Activated CD8-positive, alpha-beta memory T cell treated with anti-CD3 and anti-CD28 coated beads, Interleukin-2, amount 50 U/mL, for 48 hours (primary cell): ENCODE measurements at regions not wholly inside any gene's neighbourhood (a gene's known extent, or its start where the extent isn't known, plus 50 kb on each side); places are given as distances from the start of the nearest gene placed in this dataset.
"Not testable (repeated sequence)": the region's sequence is repeated elsewhere in the genome, so short reads cannot be mapped to it uniquely, and the experiment has no call there.

Experiments
- DNase-seq: peaks from one replicate; pipeline ENCODE4 v3.0.0-alpha.2; 2020

GRCh38 chr1:168490306-168490705 lies 53.5 kb downstream of the XCL2 start:
- no peak for DNase-seq

DNA sequence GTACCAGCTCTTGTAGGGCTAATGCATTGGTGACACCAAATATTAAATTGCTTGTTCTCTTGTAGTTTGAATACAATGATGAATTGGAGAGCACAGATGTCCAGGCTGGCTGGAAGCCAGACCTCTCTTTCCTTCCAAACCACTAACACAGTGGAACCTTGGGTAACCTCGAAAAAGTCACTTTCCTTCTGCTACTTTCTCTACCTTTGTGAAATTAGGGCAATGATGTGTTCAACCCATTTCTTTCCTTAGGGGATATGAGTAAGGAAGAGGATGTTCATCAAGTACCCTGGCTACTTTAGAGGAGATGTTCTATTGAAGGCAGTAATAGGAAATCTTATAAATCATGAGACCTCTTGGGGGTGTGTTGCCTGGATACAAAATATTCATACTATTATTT lies 55.7 kb downstream of the XCL2 start:
- no peak for DNase-seq

DNA sequence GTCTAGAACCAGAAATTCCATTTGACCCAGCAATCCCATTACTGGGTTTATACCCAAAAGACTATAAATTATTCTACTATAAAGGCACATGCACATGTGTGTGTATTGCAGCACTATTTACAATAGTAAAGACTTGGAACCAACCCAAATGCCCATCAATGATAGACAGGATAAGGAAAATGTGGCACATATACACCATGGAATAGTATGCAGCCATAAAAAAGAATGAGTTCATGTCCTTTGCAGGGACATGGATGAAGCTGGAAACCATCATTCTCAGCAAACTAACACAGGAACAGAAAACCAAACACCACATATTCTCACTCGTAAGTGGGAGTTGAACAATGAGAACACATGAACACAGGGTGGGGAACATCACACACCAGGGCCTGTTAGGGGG lies 57.0 kb downstream of the XCL2 start:
- not testable (repeated sequence) for DNase-seq

- DNase-seq = no peak
Observed at GRCh38 chr1:168485048-168485447, 58.7 kb downstream of the XCL2 start.

- DNase-seq = no peak
Observed at GRCh38 chr1:168484083-168484482, 59.7 kb downstream of the XCL2 start.

GRCh38 chr1:168483539-168483938 lies 60.3 kb downstream of the XCL2 start:
- DNase-seq = no peak

- no peak for DNase-seq
Observed at GRCh38 chr1:168482106-168482505, 61.7 kb downstream of the XCL2 start.

DNA sequence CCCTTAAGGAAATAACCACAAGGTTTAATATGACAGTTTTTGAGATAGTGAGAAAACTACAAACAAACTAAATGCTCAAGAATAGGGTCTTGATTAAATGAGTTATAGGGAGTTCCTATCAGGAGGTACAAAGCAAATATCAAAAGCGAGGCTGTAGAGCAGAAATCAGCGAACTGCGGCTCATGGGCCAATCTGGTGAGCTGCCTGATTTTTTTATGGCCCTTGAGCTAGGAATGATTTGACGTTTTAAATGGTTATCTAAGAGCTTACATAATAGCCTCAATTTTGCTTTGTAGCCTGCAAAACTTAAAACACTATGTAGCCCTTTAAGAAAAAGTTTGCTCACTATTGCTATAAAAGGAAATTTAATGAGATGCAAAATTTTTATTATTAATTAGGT lies 62.2 kb downstream of the XCL2 start:
- no peak for DNase-seq

GRCh38 chr1:168480997-168481396 lies 62.8 kb downstream of the XCL2 start:
- DNase-seq = no peak

DNA sequence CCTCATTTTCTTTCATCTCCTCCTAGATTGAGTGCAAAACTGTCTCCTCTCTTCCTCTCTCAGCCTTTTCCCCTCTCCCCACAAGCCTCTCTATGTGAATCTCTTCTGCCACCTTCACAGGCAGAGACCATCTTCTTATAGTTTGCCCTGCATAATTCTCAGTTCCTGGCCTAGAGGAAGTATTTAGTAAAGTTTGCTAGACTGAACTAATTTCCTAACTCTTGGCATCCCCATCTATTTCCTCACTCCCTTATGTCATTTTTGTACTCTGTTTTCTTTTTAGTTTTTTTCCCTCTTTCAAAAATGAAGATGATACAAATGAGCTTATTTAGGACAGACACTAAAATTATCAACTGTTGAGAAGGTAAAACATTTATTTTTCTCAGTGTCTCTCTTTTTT lies 66.0 kb downstream of the XCL2 start:
- DNase-seq = no peak

GRCh38 chr1:168476588-168477385 lies 67.0 kb downstream of the XCL2 start:
- DNase-seq = no peak

DNA sequence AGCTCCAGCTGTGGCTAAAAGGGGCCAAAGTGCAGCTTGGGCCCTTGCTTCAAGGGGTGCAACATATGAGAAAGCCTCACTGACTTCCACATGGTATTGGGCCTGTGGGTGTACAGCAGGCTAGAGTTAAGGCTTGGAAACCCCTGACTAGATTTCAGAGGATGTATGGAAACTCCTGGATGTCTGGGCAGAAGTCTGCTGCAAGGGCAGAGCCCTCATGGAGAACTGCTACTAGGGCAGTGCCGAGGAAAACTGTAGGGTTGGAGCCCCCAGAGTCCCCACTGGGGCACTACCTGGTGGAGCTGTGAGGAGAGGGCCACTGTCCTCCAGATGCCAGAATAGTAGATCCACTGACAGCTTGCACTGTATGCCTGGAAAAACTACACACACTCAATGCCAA lies 69.5 kb downstream of the XCL2 start:
- no peak for DNase-seq

DNA sequence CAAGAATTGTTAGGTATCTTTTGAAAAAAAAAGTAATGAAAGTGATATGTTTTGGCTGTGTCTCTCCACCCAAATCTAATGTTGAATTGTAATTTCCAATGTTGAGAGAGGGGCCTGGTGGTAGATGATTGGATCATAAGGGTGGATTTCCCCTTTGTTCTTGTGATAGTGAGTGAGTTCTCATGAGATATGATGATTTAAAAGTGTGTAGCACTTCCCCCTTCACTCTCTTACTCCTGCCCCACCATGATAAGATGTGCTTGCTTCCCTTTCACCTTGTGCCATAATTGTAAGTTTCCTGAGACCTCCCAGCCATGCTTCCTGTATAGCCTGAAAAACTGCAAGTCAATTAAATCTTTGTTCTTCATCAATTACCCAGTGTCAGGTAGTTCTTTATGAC lies 70.7 kb downstream of the XCL2 start:
- no peak for DNase-seq

DNA sequence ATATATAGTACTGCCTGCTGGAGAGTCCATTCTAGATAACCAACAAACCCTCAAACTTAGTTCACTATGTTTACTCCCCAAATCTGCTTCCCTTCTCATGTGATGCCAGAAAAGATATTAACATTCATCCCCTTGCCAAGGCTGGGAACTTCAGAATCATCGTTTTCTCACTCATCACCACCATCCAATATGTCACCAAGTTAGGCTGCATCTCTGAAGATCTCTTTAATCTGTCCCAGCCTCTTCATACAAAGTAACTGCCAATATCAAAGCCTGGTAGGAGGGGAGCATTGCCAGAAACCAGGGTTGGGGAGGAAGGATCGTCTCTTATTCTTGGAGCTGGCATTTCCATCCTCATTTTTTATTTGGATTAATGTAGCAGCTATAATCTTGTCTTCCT lies 71.6 kb downstream of the XCL2 start:
- DNase-seq = no peak

DNA sequence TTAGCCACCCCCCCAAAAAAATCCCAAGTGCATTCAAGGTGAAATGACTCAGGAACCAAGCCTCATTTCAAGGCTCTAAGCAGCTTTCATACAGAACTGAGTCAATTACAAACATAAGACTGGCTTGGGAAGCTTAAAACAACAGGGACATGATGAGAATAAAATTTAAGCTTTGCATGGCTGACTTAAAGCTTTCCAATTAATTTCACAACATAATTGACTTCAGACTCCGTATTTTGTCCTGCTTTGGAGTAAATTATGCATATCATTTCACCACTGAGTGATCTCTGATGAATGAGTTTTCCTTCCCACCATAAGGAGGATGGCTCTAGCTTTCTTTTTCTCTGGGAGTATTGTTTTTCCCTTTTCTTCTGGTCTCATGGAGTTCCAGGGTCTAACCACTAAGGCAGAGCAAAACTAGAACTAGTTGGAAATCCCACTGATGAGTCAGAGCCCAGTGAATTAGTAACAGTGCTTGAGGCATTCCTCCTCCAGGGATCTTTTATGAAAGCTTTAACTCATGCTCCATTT lies 72.8 kb downstream of the XCL2 start:
- DNase-seq = no peak

GRCh38 chr1:168469690-168470089 lies 74.1 kb downstream of the XCL2 start:
- DNase-seq = peak; percentile 66

DNA sequence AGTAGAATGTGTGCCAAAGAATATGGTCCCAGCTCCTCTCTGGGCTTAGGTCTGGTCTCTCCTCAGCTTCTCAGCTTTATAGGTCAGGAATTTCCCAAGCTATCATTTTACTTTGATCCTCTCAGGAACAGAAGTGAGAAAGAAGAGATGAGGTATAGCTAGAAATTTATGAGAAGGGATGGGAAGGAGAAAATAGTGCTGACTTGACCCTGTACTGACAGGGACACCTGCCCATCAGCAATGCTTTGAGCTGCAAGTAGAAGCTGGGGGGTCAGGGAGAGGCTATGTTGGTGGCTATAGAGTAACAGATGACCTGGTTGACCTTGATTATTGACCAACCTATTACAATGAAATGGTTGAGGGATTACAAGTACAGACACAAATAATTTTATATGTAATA lies 75.0 kb downstream of the XCL2 start:
- DNase-seq = no peak

DNA sequence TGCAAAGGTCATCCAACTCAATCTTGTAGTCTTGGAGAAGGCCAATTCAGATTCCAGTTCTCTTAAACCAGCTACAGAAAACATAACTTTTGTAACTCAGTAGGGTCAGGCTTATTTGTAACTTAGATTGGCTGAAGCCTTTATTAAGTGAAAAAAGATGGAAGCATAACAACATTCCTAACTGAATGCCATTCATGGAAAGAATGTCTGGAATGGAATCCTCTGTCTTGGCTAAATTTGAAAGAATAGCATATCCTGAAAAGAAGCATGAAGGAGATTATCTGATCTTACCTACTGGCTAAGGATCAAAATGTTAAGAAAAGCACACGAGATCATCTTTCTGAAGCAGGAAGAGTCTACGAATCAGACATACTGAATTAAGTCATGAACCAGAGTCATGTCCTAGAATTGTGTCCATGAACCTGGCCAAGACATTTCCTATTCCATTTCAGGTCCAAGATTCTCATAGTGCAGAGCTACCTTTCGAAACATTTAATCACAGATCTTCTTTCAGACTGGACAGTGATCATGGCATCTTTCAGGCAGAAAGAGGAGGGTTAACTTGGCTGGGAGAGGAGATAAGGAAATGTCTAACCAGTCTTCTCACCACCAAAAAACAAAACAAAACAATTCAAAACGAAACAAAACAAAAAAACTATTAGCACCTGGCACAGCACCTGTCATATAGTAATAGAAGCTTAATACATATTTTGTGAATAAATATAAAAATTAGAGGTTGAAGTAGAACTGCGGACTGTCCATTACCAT lies 75.6 kb downstream of the XCL2 start:
- no peak for DNase-seq

- DNase-seq = no peak
Observed at GRCh38 chr1:168467452-168467851, 76.3 kb downstream of the XCL2 start.

- DNase-seq = no peak
Observed at GRCh38 chr1:168466714-168467131, 77.1 kb downstream of the XCL2 start.

DNA sequence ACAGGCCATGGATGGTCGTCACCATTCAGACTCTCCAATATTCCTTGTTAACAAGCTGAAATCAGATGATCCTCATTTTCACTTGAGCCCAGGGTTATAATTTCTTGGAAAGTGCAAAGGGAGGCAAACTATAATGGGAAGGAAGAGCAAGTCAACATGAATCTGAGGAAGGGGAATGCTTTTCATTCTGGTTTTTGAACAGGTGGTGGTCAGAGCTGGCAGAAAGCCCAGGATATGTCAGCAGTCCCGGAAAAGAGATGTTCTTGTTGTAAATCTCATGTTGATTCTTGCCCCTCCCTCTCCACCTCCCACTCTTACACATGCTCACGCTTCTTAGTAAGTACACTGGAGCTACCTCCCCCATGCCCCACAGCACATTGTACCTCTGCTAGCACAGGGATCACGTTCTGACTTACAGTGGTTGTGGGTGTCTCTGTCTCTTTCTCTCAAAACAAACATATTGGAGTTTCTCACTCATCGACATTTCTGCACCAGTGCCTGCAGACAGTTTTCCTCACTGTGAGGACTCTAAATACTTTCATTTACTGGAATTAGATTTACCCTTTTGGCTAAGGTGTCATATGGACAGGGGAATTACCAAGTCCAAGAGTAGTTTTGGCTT lies 77.6 kb downstream of the XCL2 start:
- DNase-seq = peak; percentile 57

DNA sequence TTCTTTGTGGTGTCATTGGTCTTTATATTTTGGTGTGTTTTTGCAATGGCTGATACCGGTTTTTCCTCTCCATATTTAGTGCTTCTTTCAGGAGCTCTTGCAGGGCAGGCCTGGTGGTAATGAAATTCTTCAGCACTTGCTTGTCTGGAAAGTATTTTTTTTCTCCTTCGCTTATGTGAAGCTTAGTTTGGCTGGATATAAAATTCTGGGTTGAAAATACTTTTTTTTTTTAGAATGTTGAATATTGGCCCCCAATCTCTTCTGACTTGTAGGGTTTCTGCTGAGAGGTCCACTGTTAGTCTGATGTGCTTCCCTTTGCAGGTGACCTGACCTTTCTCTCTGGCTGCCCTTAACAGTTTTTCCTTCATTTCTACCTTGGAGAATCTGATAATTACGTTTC lies 82.7 kb downstream of the XCL2 start:
- not testable (repeated sequence) for DNase-seq

DNA sequence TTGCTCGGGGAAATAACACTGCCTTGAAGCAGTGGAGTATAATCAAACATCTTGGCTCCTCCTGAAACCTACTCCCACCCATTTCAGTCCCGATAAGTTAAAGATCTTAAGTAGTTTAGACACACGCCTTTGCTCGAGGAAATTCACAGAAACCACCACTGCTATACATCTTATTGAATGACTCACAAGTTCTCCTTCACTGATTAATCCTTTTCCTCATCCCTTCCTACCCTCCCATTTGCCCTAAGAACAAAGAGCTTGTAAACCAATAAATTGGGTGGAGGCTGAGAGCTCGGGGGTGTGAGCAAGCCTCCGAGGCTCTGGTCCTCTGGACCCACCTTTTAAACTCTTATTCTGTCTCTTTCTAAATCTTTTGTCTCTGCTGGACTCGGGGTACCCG lies 86.5 kb downstream of the XCL2 start:
- DNase-seq = not testable (repeated sequence)

- no peak for DNase-seq
Observed at GRCh38 chr1:168455764-168456163, 88.0 kb downstream of the XCL2 start.
